Smooth muscle cell (in vitro differentiated cells): ENCODE measurements at regions not wholly inside any gene's neighbourhood (a gene's known extent, or its start where the extent isn't known, plus 50 kb on each side); places are given as distances from the start of the nearest gene placed in this dataset.

ENCODE experiments used
- DNase-seq: peaks from one replicate; lab custom pipeline; 2025; ENCODE audit not compliant: unreplicated experiment; lab: John Stamatoyannopoulos, UW
- H2AFZ ChIP-seq: fragments of 200-600 bp; sonication (generic); 2 replicates; pipeline ENCODE4 v1.6.0; 2016; ENCODE audit warnings: antibody characterized with exemption, low read depth, mild to moderate bottlenecking
- H3F3A ChIP-seq: fragments of 200-600 bp; sonication (generic); 2 replicates; pipeline ENCODE4 v1.6.0; 2017; ENCODE audit warnings: antibody characterized with exemption, low read depth
- H3K27ac ChIP-seq: fragments of 200-600 bp; sonication (generic); 2 replicates; pipeline ENCODE4 v1.5.1; 2016; ENCODE audit warnings: low read depth, mild to moderate bottlenecking
- H3K27me3 ChIP-seq: fragments of 200-600 bp; sonication (generic); 2 replicates; pipeline ENCODE4 v1.6.1; 2016; ENCODE audit warnings: low read depth, mild to moderate bottlenecking
- H3K36me3 ChIP-seq: fragments of 200-600 bp; sonication (generic); 2 replicates; pipeline ENCODE4 v1.5.1; 2016; ENCODE audit warnings: low read depth
- H3K4me1 ChIP-seq: fragments of 200-600 bp; sonication (generic); 2 replicates; pipeline ENCODE4 v1.5.1; 2016; ENCODE audit warnings: low read depth
- H3K4me2 ChIP-seq: fragments of 200-600 bp; sonication (generic); 2 replicates; pipeline ENCODE4 v1.6.0; 2016; ENCODE audit warnings: mild to moderate bottlenecking
- H3K4me3 ChIP-seq: fragments of 200-600 bp; sonication (generic); 2 replicates; pipeline ENCODE4 v1.5.1; 2016; ENCODE audit warnings: mild to moderate bottlenecking
- H3K79me2 ChIP-seq: fragments of 200-600 bp; sonication (generic); 2 replicates; pipeline ENCODE4 v1.6.0; 2016; ENCODE audit warnings: low read depth, mild to moderate bottlenecking
- H3K9ac ChIP-seq: fragments of 200-600 bp; sonication (generic); 2 replicates; pipeline ENCODE4 v1.6.0; 2016; ENCODE audit warnings: low read depth
- H3K9me3 ChIP-seq: fragments of 200-600 bp; sonication (generic); replicated peaks from 2 replicates; pipeline ENCODE4 v1.5.1; 2016; ENCODE audit warnings: low read depth
- H4K20me1 ChIP-seq: fragments of 200-600 bp; sonication (generic); 2 replicates; pipeline ENCODE4 v1.6.0; 2016; ENCODE audit warnings: low read depth
- WGBS: methylation state at CpG from one replicate; pipeline ENCODE4 v1.1.7; 2016; ENCODE audit warnings: low lambda C conversion rate; 5-methylcytosine and 5-hydroxymethylcytosine counted together
- TF ChIP-seq, protein P1 (sequence below): fragments of 200-600 bp; sonication (generic); IDR thresholded peaks from 2 replicates; pipeline ENCODE4 v1.5.1; 2017; ENCODE audit warnings: borderline replicate concordance, mild to moderate bottlenecking, antibody characterized with exemption; ENCODE audit not compliant: insufficient read depth, poor library complexity, severe bottlenecking

DNA sequence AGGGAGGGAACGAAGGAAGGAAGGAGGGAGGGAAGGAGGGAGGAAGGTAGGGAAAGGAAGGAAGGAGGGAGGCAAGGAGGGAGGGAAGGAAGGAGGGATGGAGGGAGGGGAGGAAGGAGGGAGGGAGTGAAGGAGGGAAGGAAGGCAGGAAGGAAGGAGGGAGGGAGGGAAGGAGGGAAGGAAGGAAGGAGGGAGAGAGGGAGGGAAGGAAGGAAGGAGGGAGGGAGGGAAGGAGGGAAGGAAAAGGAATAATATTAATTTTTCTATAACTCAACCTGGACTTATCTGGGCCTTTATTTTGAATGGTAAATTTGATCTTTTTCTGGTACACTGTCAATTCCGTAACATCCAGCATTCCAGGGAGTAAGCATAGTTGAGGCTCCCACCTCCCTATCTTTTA lies 244.2 kb downstream of the SPRY1 start:
- no peak for DNase-seq
- Histone ChIP-seq H3K27me3 (no peaks in the 10 kb centered on the region), H2AFZ (no peak overlapping the region), H3K4me2 (no peak overlapping the region), H3F3A (no peaks in the 10 kb centered on the region), H3K27ac (no peak overlapping the region), H4K20me1 (no peaks in the 10 kb centered on the region), H3K4me3 (no peak overlapping the region), H3K9ac (no peak overlapping the region), H3K9me3 (peaks cover 6% of the 10 kb centered on the region), H3K4me1 (peaks cover 10% of the 10 kb centered on the region), H3K36me3 (no peaks in the 10 kb centered on the region), H3K79me2 (no peaks in the 10 kb centered on the region)
- WGBS: 100% methylated on average over 1 of the region's 2 CpGs
- TF ChIP-seq, protein P1, sequence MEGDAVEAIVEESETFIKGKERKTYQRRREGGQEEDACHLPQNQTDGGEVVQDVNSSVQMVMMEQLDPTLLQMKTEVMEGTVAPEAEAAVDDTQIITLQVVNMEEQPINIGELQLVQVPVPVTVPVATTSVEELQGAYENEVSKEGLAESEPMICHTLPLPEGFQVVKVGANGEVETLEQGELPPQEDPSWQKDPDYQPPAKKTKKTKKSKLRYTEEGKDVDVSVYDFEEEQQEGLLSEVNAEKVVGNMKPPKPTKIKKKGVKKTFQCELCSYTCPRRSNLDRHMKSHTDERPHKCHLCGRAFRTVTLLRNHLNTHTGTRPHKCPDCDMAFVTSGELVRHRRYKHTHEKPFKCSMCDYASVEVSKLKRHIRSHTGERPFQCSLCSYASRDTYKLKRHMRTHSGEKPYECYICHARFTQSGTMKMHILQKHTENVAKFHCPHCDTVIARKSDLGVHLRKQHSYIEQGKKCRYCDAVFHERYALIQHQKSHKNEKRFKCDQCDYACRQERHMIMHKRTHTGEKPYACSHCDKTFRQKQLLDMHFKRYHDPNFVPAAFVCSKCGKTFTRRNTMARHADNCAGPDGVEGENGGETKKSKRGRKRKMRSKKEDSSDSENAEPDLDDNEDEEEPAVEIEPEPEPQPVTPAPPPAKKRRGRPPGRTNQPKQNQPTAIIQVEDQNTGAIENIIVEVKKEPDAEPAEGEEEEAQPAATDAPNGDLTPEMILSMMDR: no peak

DNA sequence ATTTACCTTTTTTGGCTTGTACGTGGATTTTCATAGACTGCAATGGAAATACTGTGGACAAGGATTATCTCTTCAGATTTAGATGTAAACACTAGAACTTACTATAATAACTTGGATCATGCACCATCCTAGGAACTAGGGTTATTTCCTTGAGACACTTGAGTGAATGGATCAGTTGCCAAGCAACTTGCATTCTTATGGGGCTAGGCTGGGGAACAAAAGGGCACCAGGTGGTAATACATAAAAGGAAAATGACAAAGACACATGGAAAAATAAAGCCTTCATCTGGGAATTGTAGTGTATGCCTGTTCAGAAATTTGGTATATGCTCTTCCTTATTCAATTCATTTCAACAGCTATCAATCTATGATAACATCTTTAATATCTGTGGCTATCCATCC lies 247.1 kb downstream of the SPRY1 start:
- Histone ChIP-seq H3K9ac (no peak overlapping the region), H2AFZ (no peak overlapping the region), H3K4me1 (peaks cover 10% of the 10 kb centered on the region), H3K27me3 (no peaks in the 10 kb centered on the region), H3K36me3 (no peaks in the 10 kb centered on the region), H3K4me2 (no peak overlapping the region), H3K79me2 (no peaks in the 10 kb centered on the region), H3K4me3 (no peak overlapping the region), H3F3A (no peaks in the 10 kb centered on the region), H3K9me3 (no peaks in the 10 kb centered on the region), H3K27ac (no peak overlapping the region), H4K20me1 (no peaks in the 10 kb centered on the region)
- DNase-seq: no peak
- TF ChIP-seq, protein P1: no peak
- WGBS: 93% methylated on average over 1 of the region's 1 CpG

DNA sequence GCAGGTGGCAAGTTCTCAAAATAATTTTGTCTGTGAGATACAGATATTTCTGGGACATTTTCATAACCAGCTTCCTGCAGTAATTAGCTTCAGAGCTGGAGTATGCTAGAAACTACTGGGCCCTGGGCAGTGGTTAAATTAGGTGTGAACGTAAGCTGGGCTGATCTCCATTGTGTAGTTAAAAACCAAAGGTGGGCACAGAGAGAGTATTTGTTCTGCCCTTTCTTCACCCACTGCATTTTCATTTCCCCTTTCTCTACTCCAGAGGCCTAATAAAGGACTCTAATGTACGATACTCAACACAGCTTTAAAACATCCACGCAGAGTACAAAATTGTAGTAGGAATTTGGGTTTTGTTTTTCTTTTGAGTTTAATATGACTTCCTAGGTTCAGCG lies 252.7 kb downstream of the SPRY1 start:
- no peaks in the 10 kb centered on the region for H3F3A ChIP-seq
- no peak for DNase-seq
- peak overlapping the region; percentile 87 for H3K27ac ChIP-seq
- H3K79me2 ChIP-seq: no peaks in the 10 kb centered on the region
- H3K4me2 ChIP-seq: peak overlapping the region; percentile 30
- H4K20me1 ChIP-seq: no peaks in the 10 kb centered on the region
- H3K9me3 ChIP-seq: no peaks in the 10 kb centered on the region
- H3K4me1 ChIP-seq: peaks cover 20% of the 10 kb centered on the region
- WGBS: 90% methylated on average over 4 of the region's 4 CpGs
- peak overlapping the region; percentile 46 for H2AFZ ChIP-seq
- no peaks in the 10 kb centered on the region for H3K36me3 ChIP-seq
- TF ChIP-seq, protein P1: no peak
- no peaks in the 10 kb centered on the region for H3K27me3 ChIP-seq
- H3K9ac ChIP-seq: peak overlapping the region; percentile 64
- H3K4me3 ChIP-seq: peak overlapping the region; percentile 6

DNA sequence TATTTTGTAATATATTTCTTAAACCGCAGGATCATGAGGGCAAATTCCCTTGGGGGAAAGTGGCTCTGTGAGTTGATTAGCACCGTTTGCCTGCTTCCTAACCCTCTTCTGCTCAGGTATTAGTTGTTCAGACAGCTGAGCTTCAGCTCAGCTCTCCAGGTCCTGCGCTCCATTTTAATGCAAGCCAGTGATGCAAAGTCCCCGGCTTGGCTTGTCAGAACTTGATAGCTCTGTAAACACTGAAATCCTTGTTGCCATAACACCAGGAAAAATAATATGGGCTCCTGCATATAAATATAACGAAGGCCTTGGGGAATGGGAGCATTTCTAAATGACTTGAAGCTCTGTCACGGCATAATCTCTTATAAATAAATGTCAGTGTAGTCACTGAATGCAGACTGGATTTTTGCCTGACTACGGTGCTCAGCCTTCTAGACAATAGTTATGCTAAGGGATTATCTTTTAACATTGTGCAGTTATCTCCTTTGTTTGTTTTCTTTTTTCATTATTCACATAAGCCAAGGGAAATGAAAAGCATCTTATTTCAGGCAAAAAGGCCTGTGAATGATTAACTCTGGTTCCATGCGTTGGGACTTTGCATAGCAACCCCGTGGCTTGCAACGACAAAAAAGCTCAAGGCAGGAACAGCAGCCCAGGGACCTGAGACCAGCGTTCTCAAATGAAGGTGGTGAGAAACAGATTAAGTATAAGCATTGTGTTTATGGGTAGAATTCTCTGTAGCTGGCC lies 253.2 kb downstream of the SPRY1 start:
- no peak for DNase-seq
- Histone ChIP-seq H3K27ac (peak overlapping the region; percentile 87), H2AFZ (peak overlapping the region; percentile 46), H3K4me1 (peaks cover 20% of the 10 kb centered on the region), H3K4me2 (peak overlapping the region; percentile 30), H3K9ac (peak overlapping the region; percentile 66), H3K79me2 (no peaks in the 10 kb centered on the region), H3F3A (no peaks in the 10 kb centered on the region), H3K4me3 (peak overlapping the region; percentile 6), H3K36me3 (no peaks in the 10 kb centered on the region), H3K9me3 (no peaks in the 10 kb centered on the region), H4K20me1 (no peaks in the 10 kb centered on the region), H3K27me3 (no peaks in the 10 kb centered on the region)
- TF ChIP-seq, protein P1: no peak
- WGBS: 31% methylated on average over 11 of the region's 11 CpGs
